Testis (tissue), 2 donors: ENCODE measurements at regions not wholly inside any gene's neighbourhood (a gene's known extent, or its start where the extent isn't known, plus 50 kb on each side); places are given as distances from the start of the nearest gene placed in this dataset.

Experiments used
- DNase-seq: peaks from one replicate; pipeline ENCODE4 v3.0.0-alpha.2; 2019
- H3K27ac ChIP-seq, 2 donors: fragments of 200-600 bp; sonication (generic); one replicate each; pipeline ENCODE4 v1.5.1; 2019
- H3K27me3 ChIP-seq: fragments of 200-600 bp; sonication (generic); one replicate; pipeline ENCODE4 v1.5.1; 2019
- H3K36me3 ChIP-seq: fragments of 200-600 bp; sonication (generic); one replicate; pipeline ENCODE4 v1.5.1; 2017; ENCODE audit warnings: low read depth; ENCODE audit errors: missing control alignments
- H3K4me1 ChIP-seq: fragments of 200-600 bp; sonication (generic); one replicate; pipeline ENCODE4 v1.5.1; 2019
- H3K4me3 ChIP-seq, 2 donors: fragments of 200-600 bp; sonication (generic); one replicate each; pipeline ENCODE4 v1.5.1; 2017 to 2019
- H3K9me3 ChIP-seq: fragments of 200-600 bp; sonication (generic); one replicate; pipeline ENCODE4 v1.5.1; 2017
- POLR2A ChIP-seq: fragments of 450-650 bp; IDR thresholded peaks from one replicate; pipeline ENCODE4 v1.6.1; 2017; ENCODE audit warnings: antibody characterized with exemption, mild to moderate bottlenecking, moderate library complexity
- WGBS, 2 donors: methylation state at CpG; one replicate each; pipeline ENCODE4 v1.1.5; 2018; 5-methylcytosine and 5-hydroxymethylcytosine counted together
- intact Hi-C: fragments of 100-400 bp; cut with DNase I; formaldehyde crosslinking; loops from one replicate; pipeline ENCODE4 v1.15.1; 2023; ENCODE audit warnings: low total_unique reads
- TF ChIP-seq, protein P1 (sequence below), 3 experiments: fragments of 450-650 bp in 2 of 3; fragments of 200-600 bp in 1 of 3; sonication (generic) in 1 of 3; IDR thresholded peaks; one replicate each; pipeline ENCODE4 v1.5.1; 2016 to 2019; ENCODE audit warnings: antibody characterized with exemption in 3 of 3, mild to moderate bottlenecking in 2 of 3, moderate library complexity in 1 of 3

DNA sequence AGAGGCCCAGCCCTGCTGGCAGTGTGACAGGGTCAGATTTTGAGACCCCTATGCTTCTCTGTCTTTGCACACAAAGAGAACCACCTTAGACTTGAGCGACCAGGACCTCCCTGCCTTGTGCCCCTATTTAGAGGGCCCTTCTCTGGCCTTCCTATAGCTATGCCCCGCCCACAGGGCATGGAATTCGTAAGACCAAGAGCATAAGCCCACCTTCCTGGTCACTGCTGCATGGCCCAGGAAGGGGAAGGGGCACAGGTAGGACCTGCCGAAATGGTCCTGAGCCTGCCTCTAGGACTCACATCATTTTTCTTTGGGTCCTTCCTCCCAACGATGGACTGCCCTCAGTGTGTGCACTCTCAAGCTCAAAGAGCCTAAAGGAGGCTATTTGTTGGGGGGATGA, 65.1 kb upstream of the SRSF6 start:
- no peaks in the 10 kb centered on the region for H3K9me3 ChIP-seq
- H3K36me3 ChIP-seq: no peaks in the 10 kb centered on the region
- no peaks in the 10 kb centered on the region for H3K27me3 ChIP-seq
- 81 to 90% methylated on average over 3 to 5 of the region's 5 CpGs for WGBS, 2 donors
- intact Hi-C loops: no loop called here
- H3K4me3 ChIP-seq: no peak overlapping the region
- peaks cover 21% of the 10 kb centered on the region for H3K4me1 ChIP-seq
- no peak for DNase-seq
- H3K27ac ChIP-seq: no peak overlapping the region
- TF ChIP-seq, protein P1, sequence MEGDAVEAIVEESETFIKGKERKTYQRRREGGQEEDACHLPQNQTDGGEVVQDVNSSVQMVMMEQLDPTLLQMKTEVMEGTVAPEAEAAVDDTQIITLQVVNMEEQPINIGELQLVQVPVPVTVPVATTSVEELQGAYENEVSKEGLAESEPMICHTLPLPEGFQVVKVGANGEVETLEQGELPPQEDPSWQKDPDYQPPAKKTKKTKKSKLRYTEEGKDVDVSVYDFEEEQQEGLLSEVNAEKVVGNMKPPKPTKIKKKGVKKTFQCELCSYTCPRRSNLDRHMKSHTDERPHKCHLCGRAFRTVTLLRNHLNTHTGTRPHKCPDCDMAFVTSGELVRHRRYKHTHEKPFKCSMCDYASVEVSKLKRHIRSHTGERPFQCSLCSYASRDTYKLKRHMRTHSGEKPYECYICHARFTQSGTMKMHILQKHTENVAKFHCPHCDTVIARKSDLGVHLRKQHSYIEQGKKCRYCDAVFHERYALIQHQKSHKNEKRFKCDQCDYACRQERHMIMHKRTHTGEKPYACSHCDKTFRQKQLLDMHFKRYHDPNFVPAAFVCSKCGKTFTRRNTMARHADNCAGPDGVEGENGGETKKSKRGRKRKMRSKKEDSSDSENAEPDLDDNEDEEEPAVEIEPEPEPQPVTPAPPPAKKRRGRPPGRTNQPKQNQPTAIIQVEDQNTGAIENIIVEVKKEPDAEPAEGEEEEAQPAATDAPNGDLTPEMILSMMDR (IDR thresholded peaks at IDR 0.05): no peak
- no peak for TF ChIP-seq POLR2A

DNA sequence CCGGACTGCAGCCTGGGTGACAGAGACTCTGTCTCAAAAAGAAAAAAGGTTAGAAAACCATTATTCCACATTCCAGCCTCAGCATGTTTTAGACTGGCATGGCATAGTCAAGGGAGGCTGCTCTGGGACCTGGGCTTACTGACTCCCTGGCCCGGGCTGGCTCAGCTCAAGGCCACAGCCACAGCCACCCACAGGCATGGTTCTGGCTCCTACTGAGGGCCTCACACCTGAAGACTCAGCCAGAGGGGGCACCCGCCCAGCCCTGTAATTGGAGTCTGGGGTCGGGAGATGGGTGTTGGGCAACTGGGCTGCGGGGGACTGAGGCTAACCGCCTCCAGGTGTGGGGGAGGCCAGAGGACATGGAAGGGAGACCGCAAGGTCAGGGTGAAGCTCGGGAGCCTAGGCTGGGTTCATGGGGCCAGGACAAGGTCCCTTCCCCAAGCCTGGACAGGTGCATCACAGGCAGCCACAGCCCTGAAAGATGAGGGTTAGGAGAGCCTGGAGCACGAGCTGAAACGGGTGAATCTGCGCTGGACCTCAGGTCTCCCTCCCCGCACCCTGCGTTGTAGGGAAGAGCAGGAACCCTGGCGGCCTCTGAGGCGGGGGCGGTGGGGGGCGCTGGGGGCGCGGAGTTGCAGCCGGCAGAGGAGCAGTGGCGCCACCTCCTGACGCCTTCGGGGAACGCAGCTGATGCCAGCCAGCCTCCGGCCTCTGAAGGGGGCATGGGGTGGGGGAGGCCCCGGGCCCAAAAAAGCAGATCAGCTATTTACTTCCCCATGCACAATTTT, 67.7 kb upstream of the SRSF6 start:
- peaks cover 21% of the 10 kb centered on the region for H3K4me1 ChIP-seq

GRCh38 chr20:43389211-43389610, 68.5 kb upstream of the SRSF6 start:
- intact Hi-C loops: no loop called here
- H3K9me3 ChIP-seq: no peaks in the 10 kb centered on the region
- H3K27ac ChIP-seq: no peak overlapping the region
- DNase-seq: no peak
- no peaks in the 10 kb centered on the region for H3K36me3 ChIP-seq
- H3K27me3 ChIP-seq: no peaks in the 10 kb centered on the region
- H3K4me3 ChIP-seq: no peak overlapping the region
- TF ChIP-seq, protein P1 (IDR thresholded peaks at IDR 0.05): no peak
- no peak for TF ChIP-seq POLR2A
- 35 to 42% methylated on average over 6 of the region's 6 CpGs for WGBS, 2 donors
- H3K4me1 ChIP-seq: peaks cover 21% of the 10 kb centered on the region

More for the DNA sequence above, 67.7 kb upstream of the SRSF6 start:
- Histone ChIP-seq H3K4me3 (peak overlapping the region in 1 of 2 donors; percentile 27), H3K27me3 (no peaks in the 10 kb centered on the region), H3K27ac (no peak overlapping the region), H3K9me3 (no peaks in the 10 kb centered on the region), H3K36me3 (no peaks in the 10 kb centered on the region)
- peak; percentile 56 for DNase-seq
- intact Hi-C loops: no loop called here
- no peak for TF ChIP-seq POLR2A
- TF ChIP-seq, protein P1 (IDR thresholded peaks at IDR 0.05): peak in 2 of 3 experiments; percentile 17 to 66
- WGBS, 2 donors: 26 to 38% methylated on average over 14 to 26 of the region's 26 CpGs

- 20 to 37% methylated on average over 5 to 14 of the region's 14 CpGs for WGBS, 2 donors
- Histone ChIP-seq H3K27ac (no peak overlapping the region), H3K9me3 (no peaks in the 10 kb centered on the region), H3K4me3 (no peak overlapping the region), H3K36me3 (no peaks in the 10 kb centered on the region), H3K4me1 (peaks cover 21% of the 10 kb centered on the region), H3K27me3 (no peaks in the 10 kb centered on the region)
- no peak for TF ChIP-seq POLR2A
- TF ChIP-seq, protein P1 (IDR thresholded peaks at IDR 0.05): no peak
- DNase-seq: peak; percentile 62
- intact Hi-C loops: no loop called here
Observed at GRCh38 chr20:43388268-43389002, 69.3 kb upstream of the SRSF6 start.
